Activated T-cell treated with anti-CD3 and anti-CD28 coated beads, Interleukin-2, amount 50 U/mL, for 1 hour (primary cell): ENCODE measurements at regions not wholly inside any gene's neighbourhood (a gene's known extent, or its start where the extent isn't known, plus 50 kb on each side); places are given as distances from the start of the nearest gene placed in this dataset.
"Not testable (repeated sequence)": the region's sequence is repeated elsewhere in the genome, so short reads cannot be mapped to it uniquely, and the experiment has no call there.

Source experiments
- DNase-seq: peaks from one replicate; pipeline ENCODE4 v3.0.0-alpha.2; 2020

DNA sequence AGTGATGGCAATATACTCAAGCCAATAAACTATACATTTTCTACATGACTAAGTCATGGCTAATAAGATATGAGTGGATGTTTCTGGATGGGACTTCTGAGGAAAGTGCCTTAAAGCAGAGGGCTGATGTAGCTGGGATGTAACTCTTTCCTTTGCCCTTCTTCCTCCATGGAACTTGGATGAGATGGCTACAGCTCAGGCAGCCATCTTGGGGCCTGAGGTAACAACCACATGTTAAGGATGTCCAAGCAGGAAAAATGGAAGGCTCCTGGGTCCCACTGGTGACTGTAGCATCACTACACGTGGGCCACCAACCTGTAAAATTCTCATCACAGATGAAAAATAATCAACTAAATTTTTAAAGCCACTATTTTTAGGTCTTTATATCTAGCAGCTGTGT lies 54.4 kb upstream of the GRIP1 start:
- no peak for DNase-seq

GRCh38 chr12:66733839-66734238 lies 55.0 kb upstream of the GRIP1 start:
- no peak for DNase-seq

GRCh38 chr12:66735275-66735674 lies 56.4 kb upstream of the GRIP1 start:
- no peak for DNase-seq

DNA sequence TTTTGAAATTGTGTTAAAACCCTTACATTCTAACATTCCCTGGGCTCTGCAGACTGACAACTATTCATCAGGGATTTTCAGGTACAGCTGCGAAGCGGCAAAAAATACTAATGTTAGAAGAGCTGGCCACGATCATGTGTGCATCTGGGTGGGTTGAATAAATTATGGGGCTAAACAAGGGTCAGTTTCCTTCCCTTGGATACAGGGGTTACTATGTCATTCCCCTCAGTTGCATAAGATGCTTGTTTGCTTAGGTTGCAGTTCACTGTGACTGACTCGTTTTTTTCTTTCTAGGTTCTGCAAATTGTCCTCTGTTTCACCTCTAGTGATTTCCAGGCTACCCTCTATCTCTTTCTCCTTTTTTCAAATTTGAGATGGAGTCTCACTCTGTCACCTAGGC lies 58.1 kb upstream of the GRIP1 start:
- DNase-seq = no peak

- DNase-seq = no peak
These were observed 60.4 kb upstream of the GRIP1 start for GRCh38 chr12:66739266-66739665.

DNA sequence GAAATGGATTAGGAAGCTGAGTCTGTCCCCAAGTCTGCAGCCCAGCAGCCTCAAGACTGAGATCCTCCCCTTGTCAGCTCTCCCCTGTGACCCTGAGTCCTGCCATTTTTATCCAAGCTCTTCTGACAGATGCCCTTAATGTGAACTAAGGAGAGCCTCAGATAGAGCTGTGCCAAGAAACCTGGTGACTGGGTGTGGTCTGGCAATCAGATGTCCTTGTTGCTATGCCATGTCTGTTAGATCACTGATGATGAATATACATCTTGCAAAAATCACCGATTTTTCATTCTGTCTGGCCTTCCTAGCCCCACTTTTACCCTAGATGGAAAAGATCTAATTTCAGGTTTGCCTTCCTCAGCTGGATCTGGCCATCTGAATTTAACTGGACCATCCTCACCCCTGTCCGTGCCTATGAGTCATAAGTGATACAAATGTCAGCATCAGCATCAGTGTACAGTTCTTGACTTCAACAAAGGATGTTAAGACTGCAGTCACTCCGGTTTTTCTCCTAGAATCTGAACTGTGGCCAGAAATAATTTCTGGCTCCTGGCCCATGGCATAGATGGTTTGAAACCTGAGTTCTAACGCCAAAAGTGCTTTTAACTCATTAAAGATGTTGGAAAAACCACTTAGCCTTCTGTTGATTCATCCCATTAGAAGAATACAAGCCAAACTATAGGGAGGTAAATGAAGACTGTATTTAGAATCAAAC lies 61.2 kb upstream of the GRIP1 start:
- DNase-seq = no peak

DNA sequence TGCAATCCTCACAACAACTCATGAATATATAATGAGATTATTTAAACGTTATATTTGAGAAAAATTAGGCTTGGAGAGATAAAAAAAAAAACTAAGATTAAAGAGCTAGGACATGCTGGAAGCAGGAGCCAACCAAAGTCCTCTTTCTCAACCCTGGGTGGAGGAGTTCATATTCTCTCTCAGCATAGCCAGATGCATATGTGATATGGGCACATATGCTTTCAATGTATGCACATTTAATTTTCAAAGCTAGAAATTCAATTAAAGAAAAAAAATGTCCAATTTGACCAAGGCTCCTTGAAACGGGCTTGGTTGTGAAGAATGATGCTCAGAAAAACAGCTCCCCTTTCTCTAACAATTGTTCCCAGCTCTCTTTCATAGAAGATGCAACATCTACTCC lies 61.9 kb upstream of the GRIP1 start:
- no peak for DNase-seq

GRCh38 chr12:66741919-66742318 lies 63.0 kb upstream of the GRIP1 start:
- no peak for DNase-seq

- no peak for DNase-seq
These were observed 63.9 kb upstream of the GRIP1 start for GRCh38 chr12:66742508-66743367.

DNA sequence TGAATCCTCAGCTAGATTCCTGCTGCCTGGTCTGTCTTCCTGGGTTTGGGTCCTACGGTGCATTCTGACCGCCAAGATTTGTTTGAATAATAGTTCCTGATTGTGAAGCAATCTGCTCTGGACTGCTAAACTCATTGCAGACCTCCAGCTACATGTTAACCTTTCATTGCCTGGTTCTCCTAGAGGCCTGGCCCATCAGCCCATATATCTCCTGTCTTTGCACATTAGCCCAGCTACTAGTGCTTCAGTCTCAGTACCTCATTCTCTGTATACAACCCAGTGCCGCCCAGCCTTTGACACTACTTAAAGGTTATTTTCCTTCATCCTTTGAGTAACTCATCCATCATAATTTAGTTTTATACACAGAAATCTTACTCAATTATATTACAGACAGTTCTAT lies 65.6 kb upstream of the GRIP1 start:
- DNase-seq = no peak

GRCh38 chr12:66744956-66745383 lies 66.1 kb upstream of the GRIP1 start:
- no peak for DNase-seq

- DNase-seq = no peak
These were observed 67.8 kb upstream of the GRIP1 start for GRCh38 chr12:66746489-66747201.

DNA sequence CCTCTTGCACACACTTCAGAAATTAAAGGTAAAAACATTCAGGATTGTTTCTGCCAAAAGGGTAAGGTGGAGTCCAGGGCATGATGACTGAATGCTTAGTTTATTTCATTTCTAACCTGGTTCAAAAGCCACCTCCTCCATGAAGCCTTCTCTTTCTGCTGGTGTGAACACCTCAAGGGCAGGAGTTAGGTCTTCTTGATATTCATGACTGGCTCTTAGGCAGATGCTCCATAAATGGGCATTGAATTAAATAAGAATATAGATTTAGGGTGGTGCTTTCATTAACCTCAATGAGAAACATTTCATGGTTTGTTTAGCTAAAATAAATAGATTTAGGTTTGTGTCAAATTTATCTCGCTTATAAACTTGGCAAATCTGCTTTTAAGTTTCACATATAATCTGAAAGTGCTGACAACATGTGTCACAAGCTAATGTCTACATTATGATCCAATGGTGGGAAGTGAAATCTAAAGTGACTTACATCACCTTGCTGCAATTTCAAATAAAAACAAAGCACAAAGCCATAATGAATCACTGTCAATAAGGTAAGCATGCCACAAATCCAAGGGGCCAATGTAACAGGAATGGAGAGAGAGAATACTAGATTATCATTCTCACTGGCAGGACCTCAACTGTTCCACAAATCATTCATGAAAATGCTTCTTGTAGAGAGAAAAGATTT lies 72.7 kb upstream of the GRIP1 start:
- DNase-seq = no peak

DNA sequence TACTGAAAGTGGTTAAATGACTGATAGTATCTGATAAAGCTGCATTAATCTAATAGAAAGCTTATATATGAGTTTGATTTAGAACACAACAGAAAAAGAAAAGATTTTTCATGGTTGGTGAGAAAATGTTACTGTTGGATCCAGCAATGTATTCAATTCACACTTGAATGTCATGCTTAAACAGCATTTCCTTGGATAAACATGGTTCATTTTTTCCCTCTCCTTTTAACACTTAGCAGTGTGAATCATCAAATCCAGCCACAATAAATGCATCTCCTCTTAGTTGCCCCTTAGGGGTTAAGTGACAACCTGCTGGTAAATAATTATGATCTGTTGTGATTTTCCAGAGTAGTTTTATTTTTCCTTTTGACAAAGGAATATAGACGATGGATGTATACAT lies 74.9 kb upstream of the GRIP1 start:
- no peak for DNase-seq

- DNase-seq = no peak
These were observed 77.0 kb upstream of the GRIP1 start for GRCh38 chr12:66755727-66756395.

DNA sequence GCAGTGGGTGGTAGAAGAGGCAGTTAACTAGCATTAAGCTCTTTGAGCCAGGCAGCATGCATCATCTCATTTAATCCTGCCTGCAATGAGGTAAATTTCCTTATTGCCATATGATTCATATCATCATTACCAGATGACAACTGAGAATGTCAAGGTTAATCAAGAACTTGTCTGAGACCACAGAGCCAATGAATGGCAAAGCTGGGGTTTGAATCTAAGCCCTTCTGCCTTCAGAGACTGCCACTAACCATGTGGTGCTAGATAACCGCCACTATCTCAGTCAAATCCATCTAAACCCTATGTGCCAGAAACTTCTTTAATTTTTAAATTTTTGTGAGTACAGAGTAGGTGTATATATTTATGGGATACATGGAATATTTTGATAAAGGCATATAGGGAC lies 77.8 kb upstream of the GRIP1 start:
- no peak for DNase-seq

DNA sequence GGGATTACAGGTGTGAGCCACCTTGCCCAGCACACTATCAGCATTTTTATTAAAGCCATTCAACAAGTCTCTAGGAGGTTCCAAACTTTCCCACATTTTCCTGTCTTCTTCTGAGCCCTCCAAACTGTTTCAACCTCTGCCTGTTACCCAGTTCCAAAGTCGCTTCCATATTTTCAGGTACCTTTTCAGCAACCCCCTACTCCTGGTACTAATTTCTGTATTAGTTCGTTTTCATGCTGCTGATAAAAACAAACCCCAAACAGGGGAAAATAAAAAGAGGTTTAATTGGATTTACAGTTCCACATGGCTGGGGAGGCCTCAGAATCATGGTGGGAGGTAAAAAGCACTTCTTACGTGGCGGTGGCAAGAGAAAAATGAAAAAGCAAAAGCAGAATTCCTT lies 81.2 kb upstream of the GRIP1 start:
- DNase-seq = not testable (repeated sequence)

DNA sequence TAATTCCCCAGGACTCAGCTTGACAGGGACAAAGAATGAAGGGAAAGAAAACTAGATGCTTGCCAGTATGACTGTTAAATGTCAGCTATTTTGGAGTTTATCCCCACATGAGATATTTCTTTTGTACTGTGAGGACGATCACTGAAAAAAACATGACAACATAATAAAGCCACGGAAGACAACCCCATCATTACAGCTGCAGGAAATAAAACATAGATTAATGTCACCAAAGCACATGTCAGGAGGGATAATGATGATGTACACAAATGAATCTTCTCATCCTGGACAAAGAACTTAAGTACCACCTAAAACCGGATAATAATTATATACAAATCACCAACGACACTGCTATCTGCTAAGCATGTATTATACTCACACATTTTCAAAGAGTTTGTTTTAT lies 84.6 kb upstream of the GRIP1 start:
- no peak for DNase-seq

DNA sequence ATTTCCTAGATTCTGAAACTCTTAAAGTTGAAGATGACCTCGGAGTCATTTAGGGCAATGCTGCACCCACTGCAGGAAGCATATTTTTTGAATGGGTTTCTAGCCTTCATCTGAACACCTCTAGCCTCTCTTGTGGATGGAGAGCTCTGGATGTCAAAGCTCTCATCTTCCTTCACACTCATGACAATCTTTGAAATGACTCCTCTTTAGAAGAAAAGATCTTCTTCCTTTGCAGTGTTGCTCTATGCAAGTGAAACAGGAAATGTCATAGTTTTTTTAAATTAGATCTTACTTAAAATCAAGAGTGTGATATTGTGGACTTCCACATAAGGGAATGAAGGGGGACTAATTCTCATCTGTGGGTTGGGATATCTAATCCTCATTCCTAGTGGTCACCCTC lies 86.3 kb upstream of the GRIP1 start:
- DNase-seq = no peak

GRCh38 chr12:66767536-66767935 lies 88.7 kb upstream of the GRIP1 start:
- DNase-seq = no peak

GRCh38 chr12:66768293-66768692 lies 89.4 kb upstream of the GRIP1 start:
- no peak for DNase-seq

DNA sequence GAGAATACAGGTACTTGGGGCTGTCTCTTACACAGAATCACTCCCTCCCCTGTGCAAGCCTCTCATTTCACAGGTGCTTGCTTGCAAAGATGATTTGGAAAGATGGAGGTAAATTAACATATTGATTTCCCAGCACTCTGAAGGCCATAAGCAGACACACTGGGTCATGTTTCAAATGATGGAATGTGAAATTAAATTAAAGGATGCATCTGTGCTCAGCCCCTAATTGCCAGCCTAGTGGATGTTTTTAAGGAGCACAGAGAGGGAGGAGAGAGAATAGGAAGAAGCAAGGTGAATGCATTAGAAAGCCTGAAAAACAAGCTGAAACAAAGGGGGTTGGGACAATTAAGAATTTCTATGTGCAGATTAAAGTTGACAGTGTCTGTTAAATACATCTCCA lies 96.1 kb upstream of the GRIP1 start:
- DNase-seq = no peak

DNA sequence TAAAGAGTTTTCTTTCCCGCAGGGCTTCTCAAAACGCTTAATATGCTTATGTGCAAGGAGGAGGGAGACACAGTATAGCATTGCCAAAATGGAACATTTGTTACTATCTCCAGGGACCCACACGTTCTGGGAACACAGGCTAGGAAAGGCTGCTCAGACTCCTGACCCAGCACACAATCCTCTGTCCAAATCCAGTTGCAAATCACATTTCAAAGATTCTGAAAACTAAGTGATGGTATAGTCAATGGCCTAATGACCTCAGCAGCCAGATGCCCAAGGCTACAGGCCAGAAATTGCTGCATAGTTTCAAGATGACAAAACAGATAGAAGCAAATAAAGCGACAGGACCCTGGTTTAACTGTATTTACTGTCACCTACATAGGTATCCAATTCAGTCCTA lies 97.0 kb upstream of the GRIP1 start:
- no peak for DNase-seq
